HS-27A (cell line): ENCODE measurements at regions not wholly inside any gene's neighbourhood (a gene's known extent, or its start where the extent isn't known, plus 50 kb on each side); places are given as distances from the start of the nearest gene placed in this dataset.

Experiments used
- DNase-seq: peaks from one replicate; pipeline ENCODE4 v3.0.0-alpha.2; 2012; ENCODE audit warnings: low read depth, missing footprints

DNA sequence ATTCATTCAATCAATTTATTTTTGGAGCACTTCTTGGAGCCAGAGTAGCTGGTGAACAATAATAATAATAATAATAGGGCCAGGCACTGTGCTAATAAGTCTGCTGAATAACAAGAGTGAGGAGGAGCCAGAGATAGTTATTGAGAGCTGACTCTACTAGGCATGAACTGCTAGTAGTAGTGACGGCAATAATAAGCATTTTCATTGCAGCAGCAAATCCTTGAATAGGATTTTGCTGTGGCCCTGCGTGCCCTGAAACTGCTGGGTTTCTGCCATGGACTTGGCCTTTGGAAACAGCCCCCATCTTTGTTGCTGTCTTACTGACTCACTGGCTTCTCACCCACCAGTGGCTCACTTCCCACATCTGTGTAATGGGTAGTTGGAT is 545.9 kb downstream of the MIAT start:
- no peak for DNase-seq

DNA sequence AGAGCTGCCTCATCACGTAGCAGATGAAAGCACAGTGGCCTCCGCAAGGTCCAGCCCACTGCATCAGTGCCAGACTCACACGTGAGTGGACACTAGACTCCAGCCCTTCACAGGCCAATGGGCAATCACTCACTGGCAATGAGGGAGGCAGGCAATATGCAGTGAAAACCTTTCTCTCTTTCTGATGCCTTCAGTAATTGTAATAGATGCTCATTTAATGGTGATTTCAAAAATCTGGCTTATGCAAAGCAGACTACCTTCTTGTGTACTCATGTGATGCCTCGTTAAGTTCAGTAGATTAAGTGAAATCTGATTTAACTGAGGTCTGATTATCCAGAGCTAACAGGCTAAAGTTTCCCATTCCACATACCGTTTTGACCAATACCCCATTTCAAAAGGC is 546.9 kb downstream of the MIAT start:
- DNase-seq = no peak

DNA sequence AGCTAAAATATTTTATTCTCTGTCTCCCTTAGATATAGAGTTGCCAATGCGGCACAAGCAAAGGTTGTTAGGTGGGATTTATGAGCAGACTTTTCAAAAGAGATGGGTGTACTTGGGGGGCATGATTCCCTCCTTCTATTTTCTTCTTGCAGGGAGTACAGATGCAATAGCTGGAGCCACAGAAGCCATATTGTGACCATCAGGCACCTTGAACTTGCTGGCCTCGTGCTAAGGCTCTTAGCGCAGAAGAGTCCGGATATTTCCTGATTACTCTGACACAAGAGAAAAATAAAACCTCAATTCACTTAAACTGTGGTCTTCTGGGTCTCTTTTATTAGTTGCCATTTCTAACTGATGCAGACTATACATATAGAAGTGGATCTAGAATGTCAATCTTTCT is 547.4 kb downstream of the MIAT start:
- no peak for DNase-seq

DNA sequence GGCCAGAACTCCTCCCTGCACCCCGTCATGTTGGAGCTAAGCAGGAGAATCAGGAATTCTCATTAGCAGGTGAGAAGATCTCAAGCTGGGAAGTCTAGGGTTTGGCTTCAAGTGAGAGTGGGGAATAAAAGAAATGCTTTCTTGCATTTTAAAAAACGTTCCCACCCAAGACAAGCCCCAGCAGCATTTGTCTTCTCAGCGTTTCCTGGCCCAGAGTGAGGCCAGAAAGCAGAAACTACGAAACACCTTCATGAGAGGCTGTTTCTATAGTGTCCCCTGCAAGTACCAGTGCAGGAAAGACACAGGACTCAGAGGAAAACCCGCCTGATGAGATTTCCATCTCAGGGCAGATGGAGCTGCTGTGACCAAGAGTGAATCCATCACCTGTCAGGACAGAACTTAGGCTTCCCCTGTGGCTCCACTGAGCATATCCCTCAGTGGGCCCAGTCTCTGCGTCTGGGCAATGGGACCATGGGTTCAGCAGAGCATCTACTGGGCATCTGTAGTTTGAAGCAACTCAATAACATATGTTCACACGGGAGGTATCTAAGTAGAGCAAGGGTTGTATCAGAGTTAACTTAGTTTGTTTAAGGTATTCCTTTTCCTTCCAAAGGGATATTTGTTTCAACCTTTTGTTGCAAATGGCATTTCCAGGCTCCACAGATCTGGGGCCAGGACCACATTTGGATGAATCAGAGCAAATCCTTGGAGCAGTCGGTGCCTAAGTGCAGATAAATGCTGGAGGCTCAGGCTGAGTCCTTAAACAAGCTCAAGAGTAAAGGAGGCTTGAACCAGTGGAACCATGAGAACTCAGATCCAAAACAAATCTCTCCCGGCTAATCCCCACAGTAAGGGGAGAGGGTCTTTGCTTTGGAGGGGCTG is 548.3 kb downstream of the MIAT start:
- no peak for DNase-seq

DNA sequence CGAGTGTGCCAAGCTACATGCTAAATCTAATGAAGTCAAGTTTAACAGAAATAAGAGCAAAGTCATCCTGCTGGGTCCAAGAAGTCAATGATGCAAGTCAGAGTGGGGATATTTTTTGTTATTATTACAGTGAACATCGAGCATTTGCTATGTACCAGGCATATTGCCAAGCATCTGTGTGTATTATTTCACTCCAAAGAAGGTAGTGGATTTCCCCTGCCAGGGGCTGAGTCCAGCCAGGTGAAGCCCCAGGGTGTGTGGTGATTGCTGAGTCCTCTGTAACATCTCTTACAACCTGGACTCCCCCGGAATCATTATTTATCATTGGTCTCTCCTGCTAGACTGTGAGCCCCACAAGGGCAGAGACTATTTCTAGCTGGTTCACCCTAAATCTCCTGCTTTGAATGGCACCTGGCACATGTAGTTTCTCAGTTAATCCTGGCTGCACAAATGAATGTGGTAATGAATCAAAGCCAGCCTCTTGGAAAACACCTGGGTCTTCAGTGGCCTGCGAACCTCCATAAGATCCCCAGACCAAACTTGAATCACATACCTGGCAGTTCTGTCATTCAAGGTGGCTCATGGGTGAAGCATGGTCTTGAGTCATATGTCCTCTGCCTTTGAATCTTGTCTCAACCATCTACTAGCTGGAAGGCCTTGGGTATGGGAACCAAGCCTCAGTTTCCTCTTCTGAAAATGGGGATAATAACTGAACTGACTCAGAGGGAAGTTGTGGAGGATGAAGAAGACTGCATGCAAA is 549.2 kb downstream of the MIAT start:
- no peak for DNase-seq

DNA sequence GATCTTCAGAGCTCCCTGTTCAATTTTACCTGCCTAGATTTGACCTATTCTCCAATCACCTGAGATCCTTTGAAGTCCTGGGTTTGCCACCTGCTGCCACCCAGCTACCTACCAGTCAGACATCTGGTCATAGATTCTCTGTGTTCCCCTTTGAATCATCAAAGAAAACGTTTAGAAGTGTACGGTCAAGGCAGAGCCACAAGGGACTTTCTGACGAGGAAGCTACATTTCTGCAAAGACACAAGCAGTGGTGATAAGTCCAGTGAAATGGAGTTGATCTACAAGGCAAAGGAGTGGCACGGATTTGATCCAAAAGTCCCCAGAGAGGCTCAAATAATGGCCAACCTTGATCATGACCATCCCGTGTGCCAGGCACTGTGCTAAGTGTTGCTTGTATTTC is 549.9 kb downstream of the MIAT start:
- DNase-seq = no peak

DNA sequence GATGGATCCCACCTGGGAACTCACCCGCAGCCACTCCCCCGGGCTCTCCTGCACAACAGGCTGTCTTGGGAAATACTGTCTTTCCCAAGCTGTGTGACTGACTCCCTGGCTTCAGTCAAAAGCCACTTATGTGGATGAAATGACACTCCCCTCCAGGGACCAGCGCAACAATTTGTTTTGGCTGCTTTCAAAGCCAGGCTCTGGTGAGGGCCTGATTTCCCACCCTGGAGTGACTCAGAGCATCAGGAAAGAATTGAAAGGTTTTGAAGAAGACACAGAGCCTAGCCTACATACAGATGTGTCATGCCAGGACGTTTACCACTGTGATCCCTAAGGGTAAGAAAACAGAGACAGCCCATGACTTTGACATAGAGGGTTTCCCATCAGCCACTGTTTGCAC is 550.5 kb downstream of the MIAT start:
- no peak for DNase-seq

DNA sequence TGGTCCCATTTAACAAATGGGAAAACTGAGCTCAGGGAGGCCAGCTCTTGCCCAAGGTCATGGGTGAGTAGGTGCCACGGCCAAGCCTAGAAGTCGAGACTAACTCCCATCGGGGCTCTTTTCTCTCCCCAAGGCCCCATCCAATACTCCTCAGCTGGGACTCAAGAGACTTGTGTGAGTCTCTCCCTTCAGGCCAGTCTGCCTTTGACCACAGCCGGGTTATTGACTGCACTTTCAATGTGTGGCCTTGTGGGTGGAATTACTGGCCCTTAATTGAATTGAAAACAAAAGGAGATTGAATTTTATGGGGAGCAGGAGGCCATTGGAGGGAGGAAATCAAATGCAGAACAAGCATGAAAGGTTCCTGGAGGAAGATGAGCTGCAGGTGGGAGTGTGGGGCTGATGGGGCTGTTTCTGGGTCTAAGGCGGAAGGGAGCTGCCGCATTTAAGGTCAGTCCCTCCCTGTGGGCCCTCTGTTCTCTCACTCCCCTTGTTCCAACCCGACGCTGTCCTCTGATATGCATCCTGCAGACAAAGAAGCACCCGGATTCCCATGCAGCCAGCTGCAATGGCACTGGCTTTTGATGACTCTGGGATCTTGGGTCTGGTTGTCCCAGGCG is 552.8 kb downstream of the MIAT start:
- DNase-seq = no peak

DNA sequence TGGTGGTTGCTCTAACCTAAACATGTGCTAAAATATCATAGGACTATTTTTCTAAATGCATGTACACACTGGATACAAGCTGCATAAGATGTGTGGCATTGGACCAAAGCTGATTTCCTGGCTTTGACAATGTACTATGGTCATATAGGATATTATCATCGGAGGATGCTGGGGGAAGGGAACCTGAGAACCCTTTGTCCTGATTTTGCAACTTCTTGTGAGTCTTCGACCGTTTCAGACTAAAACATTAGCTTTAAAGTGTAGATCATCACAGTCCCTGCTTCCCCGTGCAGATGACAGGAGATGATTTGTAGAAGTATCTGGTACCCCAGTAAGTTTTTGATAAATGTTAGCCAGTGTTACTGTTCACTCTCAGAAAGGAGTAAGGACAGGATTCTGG is 554.7 kb downstream of the MIAT start:
- no peak for DNase-seq

DNA sequence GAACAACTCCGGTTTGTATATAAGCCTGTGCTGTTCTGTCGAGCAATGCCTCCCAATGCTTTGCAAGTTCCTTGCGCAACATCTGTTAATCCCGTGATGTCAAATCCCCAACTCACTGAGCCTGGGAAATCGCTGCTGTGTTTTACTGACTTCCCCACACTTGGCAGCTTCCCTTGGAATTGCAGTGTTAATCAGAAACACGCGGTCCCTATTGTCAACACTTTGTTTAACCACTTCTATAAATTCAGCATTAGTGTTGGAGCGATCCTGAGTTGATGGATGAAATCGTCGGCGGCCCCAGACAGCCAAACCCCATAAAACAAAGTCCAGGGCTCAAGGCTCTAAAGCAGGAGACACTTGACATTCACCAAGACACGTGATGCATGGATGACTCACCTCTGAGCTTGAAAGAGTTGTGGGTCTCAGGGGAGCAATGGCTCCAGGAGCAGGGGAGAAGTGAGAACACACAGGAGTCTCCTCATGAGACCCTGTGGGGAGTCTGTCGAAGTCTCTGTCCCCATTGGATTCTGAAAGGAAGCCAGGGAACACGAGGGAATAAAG is 555.3 kb downstream of the MIAT start:
- no peak for DNase-seq

DNA sequence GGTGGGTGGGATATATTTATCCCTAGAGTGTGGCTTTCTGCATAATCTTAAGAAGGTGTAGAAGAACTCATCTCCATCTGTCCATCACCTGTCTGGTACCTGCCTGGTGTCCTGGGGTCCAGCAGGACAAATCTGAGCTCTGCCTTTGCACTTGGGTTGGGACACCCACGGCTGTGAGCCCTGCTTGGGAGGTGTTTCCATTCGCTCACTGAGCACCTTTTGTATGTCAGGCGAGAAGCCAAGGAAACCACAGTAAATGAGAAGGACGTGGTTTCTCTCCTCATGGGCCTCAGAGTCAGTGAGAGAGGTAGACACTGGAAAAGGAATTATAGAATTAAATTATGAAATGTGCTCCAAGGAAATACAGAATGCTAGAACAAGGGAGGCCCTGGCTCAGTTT is 555.9 kb downstream of the MIAT start:
- no peak for DNase-seq

DNA sequence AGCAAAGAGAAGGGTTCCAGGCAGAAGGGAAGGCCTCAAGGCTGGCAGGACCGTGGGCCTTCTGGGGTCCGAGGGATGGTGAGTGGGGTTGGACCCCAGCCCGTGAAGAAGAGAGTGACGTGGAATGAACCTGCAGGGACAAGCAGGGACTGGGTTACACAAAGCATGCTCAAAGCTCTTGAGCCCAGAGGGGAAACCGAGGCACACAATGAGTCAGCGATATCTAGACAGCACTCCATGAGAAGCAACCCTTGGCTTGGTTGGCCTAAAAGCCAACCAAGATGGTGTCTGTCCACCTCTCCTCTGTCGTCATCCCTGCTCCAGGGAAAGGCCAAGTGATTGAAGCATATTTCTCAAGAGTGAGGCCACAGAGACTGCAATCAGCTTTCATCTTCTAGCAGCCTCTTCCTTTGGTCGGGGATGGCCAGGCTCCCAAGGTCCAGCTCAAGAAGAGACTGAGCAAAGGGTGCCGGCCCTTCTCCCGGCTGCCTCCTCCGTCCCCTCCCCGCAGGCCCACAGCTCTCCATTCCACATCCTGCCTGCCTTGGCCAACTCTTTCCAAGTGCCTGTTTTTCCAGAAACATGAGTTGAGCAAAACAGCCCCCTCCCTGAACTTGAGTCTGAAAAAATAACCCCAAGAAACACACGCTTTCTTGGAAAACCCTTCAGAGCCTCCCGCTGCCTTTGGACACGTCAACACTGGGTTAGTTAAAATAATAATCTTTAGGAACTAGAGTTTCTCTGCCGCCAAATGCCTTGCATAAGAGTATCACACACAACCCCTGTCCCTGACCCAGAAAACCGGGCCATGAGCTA is 556.6 kb downstream of the MIAT start:
- DNase-seq = no peak

DNA sequence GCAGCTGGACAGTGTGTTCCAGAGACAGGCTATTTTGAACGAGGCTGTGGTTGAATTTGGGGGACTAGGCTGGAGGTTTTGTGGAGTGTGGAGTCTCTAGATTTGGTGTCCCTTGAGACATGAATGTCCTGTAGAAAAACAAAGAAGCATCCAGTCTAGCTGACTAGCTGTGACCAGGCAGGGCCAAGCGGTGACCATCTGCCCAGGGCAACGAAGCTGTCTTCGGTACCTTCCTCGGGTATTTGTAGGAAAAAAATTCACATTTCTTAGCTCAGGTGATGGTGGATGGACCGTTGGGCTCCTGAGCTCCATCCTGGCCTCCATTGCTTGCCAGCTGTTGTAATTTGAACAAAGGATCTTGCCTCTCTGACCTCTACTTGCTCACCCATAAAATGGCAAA is 557.3 kb downstream of the MIAT start:
- DNase-seq = no peak

DNA sequence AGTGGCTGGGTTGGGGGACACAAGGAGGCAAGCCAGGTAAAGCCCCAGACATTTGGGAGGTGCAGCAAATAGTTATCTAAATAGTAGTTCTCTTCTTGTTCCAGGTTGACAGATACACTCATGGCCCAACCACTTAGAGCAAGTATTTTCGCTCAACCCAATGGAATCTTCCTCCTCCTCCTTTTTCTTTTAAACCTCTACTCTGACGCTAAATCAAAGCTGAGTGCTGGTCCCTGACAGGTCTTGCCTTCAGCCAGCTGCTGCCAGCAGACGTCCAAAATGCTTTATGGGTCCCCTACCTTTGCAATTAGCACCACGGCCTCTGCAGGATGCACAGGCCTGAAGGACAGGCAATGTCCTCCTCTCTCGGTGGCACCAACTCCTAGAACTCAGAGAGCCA is 558.5 kb downstream of the MIAT start:
- no peak for DNase-seq

DNA sequence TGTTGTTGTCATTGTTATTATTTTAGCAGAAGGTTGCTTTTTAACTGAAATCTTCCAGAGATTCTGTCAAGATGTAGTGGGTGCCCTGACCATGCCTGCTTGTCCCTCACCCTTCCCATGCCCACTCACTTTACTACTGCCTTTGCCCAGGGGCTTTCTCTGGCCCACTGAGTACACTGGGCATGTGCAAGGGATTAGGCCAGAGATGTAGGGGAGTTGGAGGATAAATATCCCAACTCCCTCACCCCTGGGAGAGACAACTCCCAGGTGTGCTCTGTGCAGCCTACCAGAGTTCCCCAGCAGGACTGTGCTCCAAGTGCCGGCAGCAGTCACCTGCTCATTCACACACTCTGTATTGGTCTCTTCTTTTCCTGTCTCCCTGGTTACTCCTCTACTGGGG is 559.1 kb downstream of the MIAT start:
- DNase-seq = no peak

DNA sequence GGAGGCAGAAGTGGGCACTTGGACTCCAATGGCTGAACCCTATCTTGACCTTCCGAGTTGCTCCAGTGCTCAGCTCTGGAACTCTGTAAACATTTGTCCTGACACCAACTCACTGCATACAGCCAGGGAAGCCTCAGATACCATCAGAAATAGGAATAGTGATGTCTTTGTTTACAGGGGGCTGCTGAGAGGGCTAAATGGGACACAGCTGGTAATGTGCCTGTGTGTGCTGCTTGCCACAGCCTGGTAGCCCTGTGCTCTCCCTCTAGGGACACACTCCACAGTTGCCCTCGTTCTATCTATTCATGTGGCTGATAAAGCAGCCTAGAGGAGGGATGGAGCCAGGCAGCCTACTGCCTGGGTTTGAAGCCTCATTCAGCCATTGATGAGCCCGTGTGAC is 559.8 kb downstream of the MIAT start:
- no peak for DNase-seq

DNA sequence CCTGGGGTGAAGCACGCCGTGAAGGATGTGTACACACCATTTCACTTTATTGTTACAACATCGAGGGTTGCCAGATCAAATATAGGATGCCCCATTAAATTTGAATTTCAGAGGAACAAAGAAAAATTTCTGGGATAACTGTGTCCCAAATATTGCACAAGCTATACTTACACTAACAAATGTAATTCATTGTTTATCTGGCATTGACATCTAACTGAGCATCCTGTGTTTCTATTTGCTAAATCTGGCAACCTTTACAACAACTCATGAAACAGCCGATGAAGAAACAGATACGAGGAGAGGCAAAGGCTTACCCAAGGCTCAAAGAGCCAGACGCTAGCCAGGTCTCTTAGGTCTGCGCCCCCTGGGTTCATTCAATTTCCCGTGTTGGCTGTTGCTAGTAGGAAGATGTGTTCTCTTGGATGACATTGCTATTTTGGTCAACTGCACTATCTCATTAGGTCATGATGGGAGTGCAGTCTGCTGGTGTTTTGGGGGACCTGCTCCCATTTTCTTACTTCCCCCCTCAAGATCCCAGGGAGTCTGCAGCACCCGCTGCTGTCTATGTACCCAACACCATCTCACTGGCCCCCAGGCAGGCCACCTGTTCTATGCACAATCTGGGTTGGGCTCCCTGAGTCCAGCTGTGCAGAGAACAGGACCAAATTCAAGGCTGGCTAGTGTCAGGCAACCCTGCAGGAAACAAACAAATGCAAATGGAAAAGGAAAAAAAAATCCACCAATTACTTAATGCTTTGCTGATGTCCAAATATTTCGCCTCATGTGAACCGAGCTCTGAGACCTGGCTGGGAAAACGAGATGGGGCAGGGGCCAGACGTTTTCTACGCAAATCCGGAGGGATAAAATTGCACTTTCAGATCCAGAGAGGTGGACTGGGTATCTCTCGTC is 560.9 kb downstream of the MIAT start:
- DNase-seq = no peak

DNA sequence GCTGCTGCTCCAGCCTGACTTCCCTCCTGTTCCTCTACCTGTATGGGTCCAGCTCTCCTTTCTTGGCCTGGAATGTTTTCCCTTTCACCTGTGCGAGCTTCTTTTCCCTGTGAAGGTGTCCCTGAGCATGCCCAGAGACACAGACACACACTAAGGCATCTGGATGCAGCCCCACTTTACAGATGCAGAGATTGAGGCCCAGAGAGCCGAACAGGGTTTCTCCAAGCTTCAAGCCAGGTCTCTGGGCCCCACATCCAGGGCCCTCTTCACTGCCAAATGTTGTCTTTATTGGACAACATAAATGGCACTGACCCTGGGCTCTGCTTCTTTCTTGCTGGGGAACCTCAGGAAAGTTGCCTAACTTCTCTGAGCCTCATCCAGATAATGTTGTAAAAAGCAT is 561.6 kb downstream of the MIAT start:
- no peak for DNase-seq

DNA sequence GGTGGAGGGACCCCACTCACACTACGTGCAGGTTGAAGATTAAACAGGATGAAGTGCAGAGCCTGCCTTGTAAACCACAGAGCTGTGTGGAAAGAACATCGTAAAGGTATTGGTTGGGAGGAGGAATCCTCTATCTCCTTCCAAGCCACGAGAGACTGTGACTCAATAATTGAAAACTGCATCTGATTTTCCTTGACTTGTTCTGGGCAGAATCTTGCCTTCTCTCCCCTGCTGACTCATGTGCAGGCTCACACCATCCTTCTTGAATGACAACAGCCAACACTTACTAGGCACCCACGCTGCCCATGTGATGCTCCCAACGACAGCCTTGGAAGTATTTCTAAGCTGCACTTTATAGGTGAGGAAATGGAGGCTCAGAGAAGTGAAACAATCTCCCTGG is 563.0 kb downstream of the MIAT start:
- no peak for DNase-seq

DNA sequence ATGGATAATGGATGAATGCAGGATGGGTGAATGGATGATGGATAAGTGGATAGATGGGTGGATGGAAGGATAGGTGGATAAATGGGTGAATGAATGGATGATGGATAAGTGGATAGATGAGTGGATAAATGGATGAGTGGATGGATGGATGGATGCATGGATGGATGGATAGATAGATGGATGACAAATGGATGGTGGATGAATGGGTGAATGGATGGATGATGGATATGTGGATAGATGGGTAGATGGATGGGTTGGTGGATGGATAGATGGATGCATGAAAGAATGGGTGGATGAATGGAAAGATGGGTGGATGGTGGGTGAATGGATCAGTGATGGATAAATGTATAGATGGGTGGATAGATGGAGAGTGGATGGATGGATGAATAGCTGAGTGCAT is 564.8 kb downstream of the MIAT start:
- DNase-seq = no peak
